CD14-positive monocyte (primary cell): ENCODE measurements at regions not wholly inside any gene's neighbourhood (a gene's known extent, or its start where the extent isn't known, plus 50 kb on each side); places are given as distances from the start of the nearest gene placed in this dataset.

Experiments
- DNase-seq, 3 donors: peaks; one replicate each; pipeline ENCODE4 v3.0.0-alpha.2; 2011 to 2022
- H2AFZ ChIP-seq: 2 replicates; pipeline ENCODE4 v1.6.0; 2012; ENCODE audit warnings: mild to moderate bottlenecking, low read depth, low read length, inconsistent platforms; ENCODE audit not compliant: insufficient read depth, poor library complexity, severe bottlenecking
- H3K27ac ChIP-seq, 2 donors: 1 replicate in 1 of 2; 2 replicates in 1 of 2; pipeline ENCODE4 v1.5.1; 2012 to 2013; ENCODE audit warnings: low read length in 2 of 2, control low read depth in 1 of 2, inconsistent platforms in 1 of 2, low read depth in 1 of 2, mild to moderate bottlenecking in 1 of 2
- H3K27me3 ChIP-seq, 2 donors: one replicate each; pipeline versions ENCODE4 v1.6.0 to v1.6.1; 2011 to 2013; ENCODE audit warnings: low read length in 2 of 2; ENCODE audit not compliant: control insufficient read depth in 2 of 2, insufficient read depth in 2 of 2
- H3K36me3 ChIP-seq, 2 donors: replicated peaks in 1 of 2; 1 replicate in 1 of 2; 2 replicates in 1 of 2; pipeline versions ENCODE4 v1.5.1 to v1.6.1; 2012 to 2013; ENCODE audit warnings: low read length in 2 of 2, control low read depth in 1 of 2, inconsistent platforms in 1 of 2, mild to moderate bottlenecking in 1 of 2; ENCODE audit not compliant: insufficient read depth in 2 of 2, control insufficient read depth in 1 of 2
- H3K4me1 ChIP-seq, 2 donors: 1 replicate in 1 of 2; 2 replicates in 1 of 2; pipeline versions ENCODE4 v1.5.1 to v1.6.1; 2012 to 2013; ENCODE audit warnings: low read length in 2 of 2, control low read depth in 1 of 2, inconsistent platforms in 1 of 2, mild to moderate bottlenecking in 1 of 2, moderate library complexity in 1 of 2; ENCODE audit not compliant: insufficient read depth in 2 of 2, control insufficient read depth in 1 of 2
- H3K4me2 ChIP-seq: replicated peaks from 2 replicates; pipeline ENCODE3; 2012; ENCODE audit warnings: low read length, moderate library complexity, mild to moderate bottlenecking; ENCODE audit not compliant: poor library complexity, severe bottlenecking; ENCODE audit errors: extremely low read depth
- H3K4me3 ChIP-seq, 3 experiments: fragments of 200-600 bp in 1 of 3; sonication (generic) in 1 of 3; replicated peaks in 1 of 3; 1 replicate in 2 of 3; 2 replicates in 1 of 3; pipeline ENCODE4 v1.5.1; 2011 to 2013; ENCODE audit warnings: low read length in 3 of 3, mild to moderate bottlenecking in 3 of 3, control low read depth in 2 of 3, low read depth in 2 of 3, inconsistent platforms in 1 of 3, moderate library complexity in 1 of 3
- H3K79me2 ChIP-seq: 2 replicates; pipeline ENCODE4 v1.6.0; 2012; ENCODE audit warnings: mild to moderate bottlenecking, control low read depth, inconsistent platforms, low read length, moderate library complexity; ENCODE audit not compliant: insufficient read depth
- H3K9ac ChIP-seq: 2 replicates; pipeline ENCODE4 v1.6.0; 2017; ENCODE audit warnings: low read length, mild to moderate bottlenecking; ENCODE audit not compliant: insufficient read depth, poor library complexity, severe bottlenecking
- H3K9me3 ChIP-seq, 2 donors: replicated peaks in 1 of 2; 1 replicate in 1 of 2; 2 replicates in 1 of 2; pipeline versions ENCODE4 v1.5.1 to v1.6.1; 2012 to 2013; ENCODE audit warnings: low read length in 2 of 2, control low read depth in 1 of 2; ENCODE audit not compliant: control insufficient read depth in 1 of 2, insufficient read depth in 1 of 2
- H4K20me1 ChIP-seq: 2 replicates; pipeline ENCODE4 v1.6.0; 2012; ENCODE audit warnings: mild to moderate bottlenecking, low read length, control low read depth, moderate library complexity; ENCODE audit not compliant: insufficient read depth
- H3K27ac Mint-ChIP-seq, 7 donors: one replicate each; pipeline ENCODE4 v1.8.0; 2020; ENCODE audit warnings: mild to moderate bottlenecking in 7 of 7, mixed read lengths in 7 of 7, moderate library complexity in 6 of 7, inconsistent platforms in 2 of 7
- H3K27me3 Mint-ChIP-seq, 3 donors: one replicate each; pipeline ENCODE4 v1.8.0; 2021 to 2022; ENCODE audit warnings: low read depth in 3 of 3, mild to moderate bottlenecking in 3 of 3, mixed read lengths in 3 of 3, moderate library complexity in 3 of 3, inconsistent platforms in 1 of 3
- H3K36me3 Mint-ChIP-seq, 2 donors: one replicate each; pipeline ENCODE4 v1.8.0; 2020; ENCODE audit warnings: mixed read lengths in 2 of 2, inconsistent platforms in 1 of 2, mild to moderate bottlenecking in 1 of 2
- H3K4me1 Mint-ChIP-seq: one replicate; pipeline ENCODE4 v1.8.0; 2020; ENCODE audit warnings: mild to moderate bottlenecking, mixed read lengths
- H3K4me3 Mint-ChIP-seq, 2 donors: one replicate each; pipeline ENCODE4 v1.8.0; 2020; ENCODE audit warnings: mild to moderate bottlenecking in 2 of 2, mixed read lengths in 2 of 2, moderate library complexity in 1 of 2
- H3K9me3 Mint-ChIP-seq, 7 donors: one replicate each; pipeline ENCODE4 v1.8.0; 2020 to 2022; ENCODE audit warnings: mixed read lengths in 7 of 7, mild to moderate bottlenecking in 6 of 7, moderate library complexity in 6 of 7, inconsistent platforms in 2 of 7
- CTCF ChIP-seq: fragments of 200-600 bp; IDR thresholded peaks from one replicate; pipeline ENCODE4 v1.8.0; 2022; ENCODE audit warnings: antibody characterized with exemption, mild to moderate bottlenecking
- WGBS: methylation state at CpG from one replicate; pipeline ENCODE4 v1.1.5; 2013; ENCODE audit warnings: missing lambda C conversion rate; ENCODE audit not compliant: insufficient coverage; 5-methylcytosine and 5-hydroxymethylcytosine counted together
- intact Hi-C, 2 donors: fragments of 100-400 bp; cut with micrococcal nuclease; formaldehyde crosslinking; loops; one replicate each; pipeline versions ENCODE4 v1.15.0 to v1.15.1; 2023

GRCh38 chr12:24306001-24306400 is 356.5 kb upstream of the SOX5 start:
- no peak overlapping the region for H3K4me3 ChIP-seq
- H3K4me1 ChIP-seq: no peaks in the 10 kb centered on the region
- no peaks in the 10 kb centered on the region for H4K20me1 ChIP-seq
- no peaks in the 10 kb centered on the region for H3K79me2 ChIP-seq
- intact Hi-C loops: no loop called here
- no peaks in the 10 kb centered on the region for H3K27me3 Mint-ChIP-seq
- no peak for DNase-seq
- H3K4me1 Mint-ChIP-seq: no peaks in the 10 kb centered on the region
- no peaks in the 10 kb centered on the region for H3K27me3 ChIP-seq
- no peak overlapping the region for H3K9ac ChIP-seq
- no peak overlapping the region for H3K27ac Mint-ChIP-seq
- TF ChIP-seq CTCF: no peak
- H3K4me2 ChIP-seq: no peak overlapping the region
- no peak overlapping the region for H2AFZ ChIP-seq
- peaks cover 0 to 9% (median 6%) of the 10 kb centered on the region in 7 donors for H3K9me3 Mint-ChIP-seq
- 89% methylated on average over 6 of the region's 6 CpGs for WGBS
- H3K36me3 ChIP-seq: no peaks in the 10 kb centered on the region
- H3K27ac ChIP-seq: no peak overlapping the region
- no peak overlapping the region for H3K4me3 Mint-ChIP-seq
- no peaks in the 10 kb centered on the region for H3K9me3 ChIP-seq
- no peaks in the 10 kb centered on the region for H3K36me3 Mint-ChIP-seq

- no peak overlapping the region for H2AFZ ChIP-seq
- 90% methylated on average over 4 of the region's 4 CpGs for WGBS
- H3K36me3 Mint-ChIP-seq: no peaks in the 10 kb centered on the region
- no peak overlapping the region for H3K27ac ChIP-seq
- no peak overlapping the region for H3K27ac Mint-ChIP-seq
- no peak for TF ChIP-seq CTCF
- H3K36me3 ChIP-seq: no peaks in the 10 kb centered on the region
- H3K27me3 Mint-ChIP-seq: no peaks in the 10 kb centered on the region
- no peaks in the 10 kb centered on the region for H3K79me2 ChIP-seq
- H3K9ac ChIP-seq: no peak overlapping the region
- no peaks in the 10 kb centered on the region for H3K27me3 ChIP-seq
- no peak overlapping the region for H3K4me2 ChIP-seq
- no peak overlapping the region for H3K4me3 ChIP-seq
- H3K4me3 Mint-ChIP-seq: no peak overlapping the region
- intact Hi-C loops: no loop called here
- H3K9me3 Mint-ChIP-seq: peaks cover 0 to 9% (median 6%) of the 10 kb centered on the region in 7 donors
- H3K4me1 ChIP-seq: no peaks in the 10 kb centered on the region
- no peaks in the 10 kb centered on the region for H4K20me1 ChIP-seq
- no peak for DNase-seq
- no peaks in the 10 kb centered on the region for H3K4me1 Mint-ChIP-seq
- no peaks in the 10 kb centered on the region for H3K9me3 ChIP-seq
Measured at GRCh38 chr12:24304285-24304684, 354.8 kb upstream of the SOX5 start.
